H1 (cell line): ENCODE measurements at regions not wholly inside any gene's neighbourhood (a gene's known extent, or its start where the extent isn't known, plus 50 kb on each side); places are given as distances from the start of the nearest gene placed in this dataset.

Source experiments
- CHD7 ChIP-seq: fragments of 300-600 bp; sonication (generic); IDR thresholded peaks from 2 replicates; pipeline ENCODE4 v1.7.1; 2012; ENCODE audit warnings: low read length, moderate library complexity, mild to moderate bottlenecking, inconsistent platforms; ENCODE audit not compliant: insufficient replicate concordance
- POU5F1 ChIP-seq: IDR thresholded peaks from 2 replicates; pipeline ENCODE4 v1.6.1; 2011; ENCODE audit warnings: low read depth, mild to moderate bottlenecking, low read length, moderate library complexity

- TF ChIP-seq CHD7 (no peak), POU5F1 (no peak)
These were observed 938.9 kb downstream of the C4orf33 start (continued) for GRCh38 chr4:130034876-130035275.
